ENCODE measurements at regions not wholly inside any gene's neighbourhood (a gene's known extent, or its start where the extent isn't known, plus 50 kb on each side); places are given as distances from the start of the nearest gene placed in this dataset.
"Not testable (repeated sequence)": the region's sequence is repeated elsewhere in the genome, so short reads cannot be mapped to it uniquely, and the experiment has no call there.

GRCh38 chr12:61554268-61555008 lies 705.8 kb upstream of the USP15 start:
- TF ChIP-seq, protein P1, sequence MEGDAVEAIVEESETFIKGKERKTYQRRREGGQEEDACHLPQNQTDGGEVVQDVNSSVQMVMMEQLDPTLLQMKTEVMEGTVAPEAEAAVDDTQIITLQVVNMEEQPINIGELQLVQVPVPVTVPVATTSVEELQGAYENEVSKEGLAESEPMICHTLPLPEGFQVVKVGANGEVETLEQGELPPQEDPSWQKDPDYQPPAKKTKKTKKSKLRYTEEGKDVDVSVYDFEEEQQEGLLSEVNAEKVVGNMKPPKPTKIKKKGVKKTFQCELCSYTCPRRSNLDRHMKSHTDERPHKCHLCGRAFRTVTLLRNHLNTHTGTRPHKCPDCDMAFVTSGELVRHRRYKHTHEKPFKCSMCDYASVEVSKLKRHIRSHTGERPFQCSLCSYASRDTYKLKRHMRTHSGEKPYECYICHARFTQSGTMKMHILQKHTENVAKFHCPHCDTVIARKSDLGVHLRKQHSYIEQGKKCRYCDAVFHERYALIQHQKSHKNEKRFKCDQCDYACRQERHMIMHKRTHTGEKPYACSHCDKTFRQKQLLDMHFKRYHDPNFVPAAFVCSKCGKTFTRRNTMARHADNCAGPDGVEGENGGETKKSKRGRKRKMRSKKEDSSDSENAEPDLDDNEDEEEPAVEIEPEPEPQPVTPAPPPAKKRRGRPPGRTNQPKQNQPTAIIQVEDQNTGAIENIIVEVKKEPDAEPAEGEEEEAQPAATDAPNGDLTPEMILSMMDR (conservative IDR thresholded peaks at IDR 0.05; ENCODE audit: low read depth, low read length) = no peak
- DNase-seq (ENCODE audit: low read depth) = no peak
- H3K4me3 ChIP-seq (ENCODE audit: low read depth, low read length) = no peak overlapping the region

DNA sequence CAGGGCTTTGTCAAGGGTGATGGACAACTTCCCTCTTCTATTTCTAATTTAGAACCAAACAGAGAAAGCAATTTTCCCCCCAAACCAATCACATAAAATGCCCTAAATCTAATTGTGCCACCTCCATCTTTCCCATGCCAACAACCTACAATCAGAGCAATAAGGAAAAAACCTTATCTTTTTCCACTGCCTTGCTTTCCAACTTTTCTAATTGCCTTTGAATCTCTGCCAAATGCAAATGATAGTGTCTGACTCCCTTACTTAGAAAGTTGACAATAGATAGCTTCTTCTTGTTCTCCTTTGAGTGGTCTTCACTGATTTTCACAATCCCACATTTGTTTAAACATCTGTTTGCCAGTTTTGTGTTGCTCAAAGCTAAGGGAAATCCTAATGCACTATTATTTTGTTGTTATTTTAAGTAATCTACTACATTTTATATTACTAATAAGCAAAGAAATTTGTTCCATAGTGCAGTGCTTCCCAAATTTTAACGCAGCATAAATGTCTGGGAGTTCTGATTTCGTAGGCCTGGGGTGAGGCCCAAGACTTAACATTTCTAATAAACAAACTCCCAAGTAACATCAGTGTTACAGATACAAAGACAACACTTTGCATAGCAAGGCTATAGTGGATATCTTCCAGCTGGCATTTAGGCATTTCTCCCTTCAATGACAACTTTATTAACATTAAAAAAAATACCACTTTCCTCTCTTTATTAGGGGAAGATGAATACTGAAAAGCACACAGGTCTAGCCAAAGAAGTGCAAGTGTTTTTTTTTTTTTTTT lies 696.3 kb upstream of the USP15 start:
- no peak overlapping the region for H3K4me3 ChIP-seq (ENCODE audit: low read depth, low read length)
- TF ChIP-seq, protein P1 (conservative IDR thresholded peaks at IDR 0.05; ENCODE audit: low read depth, low read length) = no peak
- no peak for DNase-seq (ENCODE audit: low read depth)

DNA sequence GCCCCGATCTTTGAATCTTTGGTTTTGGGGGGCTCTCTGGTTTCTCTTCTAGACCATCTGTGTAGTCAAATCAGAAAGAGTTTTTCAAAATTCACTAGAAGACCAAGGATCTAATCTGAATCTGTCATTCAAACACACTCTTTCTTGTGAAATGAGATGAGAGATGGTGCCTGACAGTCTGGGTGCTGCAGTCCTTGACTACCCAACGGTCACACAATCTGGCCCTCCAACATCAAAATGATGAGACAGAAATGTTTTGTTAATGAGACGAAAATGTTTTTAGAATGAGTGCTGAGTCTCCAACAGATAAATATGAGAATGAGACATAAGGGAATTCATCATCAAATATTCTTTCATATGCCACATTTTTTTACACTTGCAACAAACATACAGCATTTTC lies 695.7 kb upstream of the USP15 start:
- DNase-seq (ENCODE audit: low read depth) = no peak
- TF ChIP-seq, protein P1 (conservative IDR thresholded peaks at IDR 0.05; ENCODE audit: low read depth, low read length) = no peak
- no peak overlapping the region for H3K4me3 ChIP-seq (ENCODE audit: low read depth, low read length)

DNA sequence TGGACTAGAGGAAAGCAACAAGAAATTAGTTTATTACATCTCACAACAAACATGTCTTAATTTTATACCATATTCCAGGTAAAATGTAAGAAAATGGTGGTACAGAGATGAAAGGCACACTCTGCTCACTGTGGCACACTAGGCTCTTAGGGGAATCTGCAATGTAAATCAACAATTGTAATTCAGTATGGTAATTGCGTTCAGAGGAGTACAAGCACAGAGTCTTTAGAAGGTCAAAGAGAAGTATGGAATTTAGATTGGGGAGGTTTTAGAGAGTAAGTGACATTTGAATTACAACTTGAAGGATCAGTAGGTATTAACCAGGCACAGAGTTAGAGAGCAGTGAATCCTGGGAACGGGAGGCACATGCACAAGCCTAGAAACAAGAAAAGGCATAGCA lies 694.0 kb upstream of the USP15 start:
- no peak for DNase-seq (ENCODE audit: low read depth)
- TF ChIP-seq, protein P1 (conservative IDR thresholded peaks at IDR 0.05; ENCODE audit: low read depth, low read length) = no peak

GRCh38 chr12:61574339-61574738 lies 685.9 kb upstream of the USP15 start:
- no peak for DNase-seq (ENCODE audit: low read depth)
- no peak overlapping the region for H3K4me3 ChIP-seq (ENCODE audit: low read depth, low read length)
- TF ChIP-seq, protein P1 (conservative IDR thresholded peaks at IDR 0.05; ENCODE audit: low read depth, low read length) = no peak

More for the DNA sequence above, 694.0 kb upstream of the USP15 start:
- H3K4me3 ChIP-seq (ENCODE audit: low read depth, low read length) = no peak overlapping the region

DNA sequence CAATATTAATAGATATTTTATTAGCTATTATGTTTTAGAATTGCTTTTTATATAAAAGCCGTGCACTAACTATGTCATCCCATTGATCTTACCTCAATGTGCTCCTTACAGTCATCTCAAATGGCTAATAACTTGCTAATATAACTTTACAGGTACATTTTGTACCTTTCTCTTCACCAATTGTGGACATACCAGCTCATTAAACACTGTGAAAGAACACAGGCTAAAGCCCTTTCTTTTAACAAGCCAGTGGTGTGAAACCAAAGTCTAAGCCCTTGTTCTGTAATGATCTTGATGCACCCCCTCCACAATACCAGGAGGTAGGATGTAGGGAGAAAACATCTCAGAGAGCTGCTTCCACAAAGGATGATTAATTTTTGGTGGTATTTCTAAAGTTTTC lies 675.3 kb upstream of the USP15 start:
- DNase-seq (ENCODE audit: low read depth) = no peak
- H3K4me3 ChIP-seq (ENCODE audit: low read depth, low read length) = no peak overlapping the region
- TF ChIP-seq, protein P1 (conservative IDR thresholded peaks at IDR 0.05; ENCODE audit: low read depth, low read length) = no peak

DNA sequence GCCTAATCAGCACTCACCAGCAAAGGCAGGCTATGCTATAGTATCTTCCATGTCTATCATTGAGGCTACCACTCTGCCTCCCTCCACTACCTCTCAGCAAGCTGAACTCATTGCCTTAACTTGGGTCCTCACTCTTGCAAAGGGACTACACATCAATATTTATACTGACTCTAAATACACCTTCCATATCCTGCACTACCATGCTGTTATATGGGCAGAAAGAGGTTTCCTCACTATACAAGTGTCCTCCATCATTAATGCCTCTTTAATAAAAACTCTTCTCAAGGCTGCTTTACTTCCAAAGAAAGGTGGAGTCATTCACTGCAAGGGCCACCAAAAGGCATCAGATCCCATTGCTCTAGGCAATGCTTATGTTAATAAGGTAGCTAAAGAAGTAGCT lies 669.3 kb upstream of the USP15 start:
- not testable (repeated sequence) for DNase-seq (ENCODE audit: low read depth)

More for the DNA sequence above, 669.3 kb upstream of the USP15 start:
- H3K4me3 ChIP-seq (ENCODE audit: low read depth, low read length) = not testable (repeated sequence)

All from epithelial cell of proximal tubule (primary cell).